Mesenchymal stem cell (in vitro differentiated cells and primary cell): ENCODE measurements at regions not wholly inside any gene's neighbourhood (a gene's known extent, or its start where the extent isn't known, plus 50 kb on each side); places are given as distances from the start of the nearest gene placed in this dataset.
"Not testable (repeated sequence)": the region's sequence is repeated elsewhere in the genome, so short reads cannot be mapped to it uniquely, and the experiment has no call there.

Experiments
- DNase-seq: peaks from one replicate; pipeline ENCODE4 v3.0.0-alpha.2; 2013
- H2AFZ ChIP-seq: one replicate; pipeline ENCODE4 v1.6.1; 2013; ENCODE audit warnings: low read depth, mild to moderate bottlenecking, control low read depth, inconsistent platforms, low read length, moderate library complexity
- H2AK5ac ChIP-seq: 2 replicates; pipeline ENCODE4 v1.6.1; 2013; ENCODE audit warnings: low read length, moderate library complexity, mild to moderate bottlenecking, inconsistent platforms; ENCODE audit not compliant: severe bottlenecking
- H2BK120ac ChIP-seq: one replicate; pipeline ENCODE4 v1.6.1; 2013; ENCODE audit warnings: low read depth, mild to moderate bottlenecking, inconsistent platforms, low read length, moderate library complexity
- H2BK12ac ChIP-seq, 2 experiments: one replicate each; pipeline ENCODE4 v1.6.1; 2013; ENCODE audit warnings: inconsistent platforms in 2 of 2, low read length in 2 of 2, mild to moderate bottlenecking in 2 of 2, moderate library complexity in 2 of 2, control low read depth in 1 of 2
- H2BK15ac ChIP-seq: one replicate; pipeline ENCODE4 v1.6.1; 2013; ENCODE audit warnings: mild to moderate bottlenecking, low read depth, inconsistent platforms; ENCODE audit not compliant: poor library complexity, severe bottlenecking
- H2BK5ac ChIP-seq: 2 replicates; pipeline ENCODE4 v1.6.1; 2013; ENCODE audit warnings: low read depth, mild to moderate bottlenecking, low read length, control low read depth, inconsistent platforms; ENCODE audit not compliant: poor library complexity, severe bottlenecking
- H3K14ac ChIP-seq, 2 experiments: one replicate each; pipeline ENCODE4 v1.6.1; 2013; ENCODE audit warnings: inconsistent platforms in 2 of 2, low read length in 2 of 2, control low read depth in 1 of 2, mild to moderate bottlenecking in 1 of 2, moderate library complexity in 1 of 2
- H3K18ac ChIP-seq, 2 experiments: one replicate each; pipeline ENCODE4 v1.6.1; 2013; ENCODE audit warnings: inconsistent platforms in 2 of 2, low read length in 2 of 2, control low read depth in 1 of 2, low read depth in 1 of 2, mild to moderate bottlenecking in 1 of 2
- H3K23ac ChIP-seq, 2 experiments: one replicate each; pipeline ENCODE4 v1.6.1; 2013; ENCODE audit warnings: inconsistent platforms in 2 of 2, low read length in 2 of 2, mild to moderate bottlenecking in 2 of 2, moderate library complexity in 2 of 2, control low read depth in 1 of 2
- H3K27ac ChIP-seq: 2 replicates; pipeline ENCODE4 v1.5.1; 2013; ENCODE audit warnings: mild to moderate bottlenecking, moderate library complexity, low read length, control low read depth, inconsistent platforms; ENCODE audit not compliant: poor library complexity, severe bottlenecking
- H3K27me3 ChIP-seq, 2 experiments: 2 replicates each; pipeline versions ENCODE4 v1.6.1 to v1.7.0; 2013; ENCODE audit warnings: low read length in 2 of 2, mild to moderate bottlenecking in 2 of 2, moderate library complexity in 2 of 2, control low read depth in 1 of 2, inconsistent platforms in 1 of 2; ENCODE audit not compliant: control insufficient read depth in 1 of 2, insufficient read depth in 1 of 2
- H3K36me3 ChIP-seq, 2 experiments: 2 replicates each; pipeline versions ENCODE4 v1.6.1 to v1.7.0; 2013; ENCODE audit warnings: low read length in 2 of 2, control low read depth in 1 of 2, inconsistent platforms in 1 of 2, low read depth in 1 of 2, mild to moderate bottlenecking in 1 of 2; ENCODE audit not compliant: insufficient read depth in 2 of 2, control insufficient read depth in 1 of 2
- H3K4ac ChIP-seq, 2 experiments: one replicate each; pipeline ENCODE4 v1.6.1; 2013; ENCODE audit warnings: inconsistent platforms in 2 of 2, low read length in 2 of 2, mild to moderate bottlenecking in 2 of 2, moderate library complexity in 2 of 2, control low read depth in 1 of 2, low read depth in 1 of 2
- H3K4me1 ChIP-seq: 2 replicates; pipeline ENCODE4 v1.6.1; 2013; ENCODE audit warnings: low read depth, low read length, control low read depth; ENCODE audit not compliant: control insufficient read depth, insufficient read depth
- H3K4me2 ChIP-seq: 2 replicates; pipeline ENCODE4 v1.6.1; 2013; ENCODE audit warnings: low read length, mild to moderate bottlenecking, inconsistent platforms; ENCODE audit not compliant: poor library complexity, severe bottlenecking
- H3K4me3 ChIP-seq, 2 experiments: 2 replicates each; pipeline versions ENCODE4 v1.5.1 to v1.7.0; 2013; ENCODE audit warnings: low read length in 2 of 2, mild to moderate bottlenecking in 2 of 2, control low read depth in 1 of 2, low read depth in 1 of 2; ENCODE audit not compliant: insufficient read depth in 1 of 2
- H3K79me1 ChIP-seq: replicated peaks from 2 replicates; pipeline ENCODE4 v1.6.1; 2013; ENCODE audit warnings: mild to moderate bottlenecking, control low read depth, low read length, inconsistent platforms; ENCODE audit not compliant: poor library complexity, severe bottlenecking
- H3K9ac ChIP-seq: 2 replicates; pipeline ENCODE4 v1.7.0; 2013; ENCODE audit warnings: mild to moderate bottlenecking, low read length, moderate library complexity
- H3K9me3 ChIP-seq: 2 replicates; pipeline ENCODE4 v1.7.0; 2013; ENCODE audit warnings: mild to moderate bottlenecking, low read length; ENCODE audit not compliant: control insufficient read depth
- H4K8ac ChIP-seq: one replicate; pipeline ENCODE4 v1.6.1; 2013; ENCODE audit warnings: inconsistent platforms, mild to moderate bottlenecking, low read length, moderate library complexity
- H4K91ac ChIP-seq: one replicate; pipeline ENCODE4 v1.6.1; 2013; ENCODE audit warnings: mild to moderate bottlenecking, low read length, inconsistent platforms
- WGBS: methylation state at CpG from one replicate; pipeline ENCODE4 v1.1.7; 2013; ENCODE audit warnings: mixed read lengths; 5-methylcytosine and 5-hydroxymethylcytosine counted together

DNA sequence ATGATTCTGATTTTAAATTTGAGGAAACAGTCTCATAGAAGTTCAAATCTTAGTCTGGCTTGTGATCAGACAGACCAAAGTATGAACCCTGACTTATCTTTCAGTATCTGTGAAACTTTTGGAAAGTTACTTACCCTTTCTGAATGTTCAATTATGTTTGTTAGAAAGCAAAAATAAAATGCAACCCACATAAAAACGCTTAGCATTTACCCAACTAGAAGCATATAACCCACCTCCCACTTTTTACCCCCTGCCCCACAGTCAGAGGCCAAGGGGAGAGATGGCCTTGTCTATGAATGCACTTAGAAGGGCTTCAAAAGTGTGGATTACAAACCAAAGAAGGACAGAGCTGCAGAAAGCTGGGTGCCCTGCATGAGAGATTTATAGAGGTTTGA lies 248.2 kb downstream of the SPATA31A6 start:
- H3K18ac ChIP-seq: peak overlapping the region; percentile 21 to 34

DNA sequence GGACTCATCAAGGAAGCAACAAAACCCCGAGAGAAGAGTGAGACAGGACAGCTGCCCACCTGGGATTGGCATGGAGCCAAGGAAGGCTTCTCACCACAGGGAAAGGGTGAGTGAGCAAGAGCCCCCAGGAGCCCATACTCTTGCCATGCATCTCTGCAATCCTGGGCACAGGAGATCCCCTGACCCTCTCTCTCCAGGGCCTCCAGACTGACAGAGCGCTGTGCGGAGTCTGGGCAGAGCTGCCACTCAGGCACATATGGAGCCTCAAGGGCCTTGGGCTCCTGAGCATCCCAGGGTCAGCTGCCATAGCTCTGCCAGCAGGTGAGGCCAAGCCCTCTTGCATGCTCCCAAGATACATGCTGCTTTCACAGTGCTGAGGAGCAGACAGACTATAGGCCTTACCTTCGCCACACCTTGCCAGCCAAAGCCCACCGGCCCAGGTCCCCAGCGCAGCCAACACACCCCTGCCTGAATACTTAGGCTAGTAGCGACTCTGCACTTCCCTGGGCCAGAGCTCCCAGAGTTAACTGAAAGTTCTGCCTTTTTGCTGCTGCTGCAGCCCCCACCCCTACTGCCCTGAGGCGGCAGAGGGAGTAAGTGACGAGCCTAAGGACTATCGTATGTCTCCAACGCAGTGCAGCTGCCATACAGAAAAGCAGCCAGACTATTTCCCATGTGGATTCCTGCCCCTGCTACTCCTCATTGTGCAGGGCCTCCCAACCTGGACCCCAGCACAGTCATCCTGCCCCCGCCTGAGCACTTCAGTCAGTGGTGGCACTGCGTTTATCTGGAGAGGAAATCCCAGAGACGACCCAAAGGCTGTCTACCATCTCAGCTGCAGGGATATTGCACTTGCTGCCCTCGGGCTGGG lies 251.6 kb downstream of the SPATA31A6 start:
- not testable (repeated sequence) for H3K9ac ChIP-seq, H3K36me3 ChIP-seq, H4K91ac ChIP-seq, H3K27me3 ChIP-seq, H2BK120ac ChIP-seq, H3K79me1 ChIP-seq, H3K27ac ChIP-seq, H3K14ac ChIP-seq, H3K4ac ChIP-seq, H4K8ac ChIP-seq, H2AFZ ChIP-seq, H2BK5ac ChIP-seq, H3K9me3 ChIP-seq, H3K4me3 ChIP-seq, H3K23ac ChIP-seq, DNase-seq, H3K4me2 ChIP-seq
- Histone ChIP-seq H2AK5ac (peak overlapping the region; percentile 78), H2BK12ac (peak overlapping the region in 1 of 2 experiments; percentile 54), H3K4me1 (peaks cover 10% of the 10 kb centered on the region), H2BK15ac (peak overlapping the region; percentile 57), H3K18ac (peak overlapping the region in 1 of 2 experiments; percentile 57)
- 58% methylated on average over 14 of the region's 15 CpGs for WGBS

More for the DNA sequence above, 248.2 kb downstream of the SPATA31A6 start:
- not testable (repeated sequence) for H3K14ac ChIP-seq, H3K23ac ChIP-seq, H2BK15ac ChIP-seq, H2AFZ ChIP-seq, H3K4ac ChIP-seq, H3K4me1 ChIP-seq, H3K79me1 ChIP-seq, H3K4me2 ChIP-seq, DNase-seq, H2BK120ac ChIP-seq, H3K36me3 ChIP-seq, H3K4me3 ChIP-seq, H3K27me3 ChIP-seq, H4K8ac ChIP-seq, H3K9me3 ChIP-seq, H3K9ac ChIP-seq, H4K91ac ChIP-seq
- WGBS: no CpG with 5 or more reads among the region's 1 CpG
- H2AK5ac ChIP-seq: peak overlapping the region; percentile 98
- peak overlapping the region; percentile 98 for H3K27ac ChIP-seq
- peak overlapping the region; percentile 98 for H2BK5ac ChIP-seq
- H2BK12ac ChIP-seq: peak overlapping the region in 1 of 2 experiments; percentile 54

DNA sequence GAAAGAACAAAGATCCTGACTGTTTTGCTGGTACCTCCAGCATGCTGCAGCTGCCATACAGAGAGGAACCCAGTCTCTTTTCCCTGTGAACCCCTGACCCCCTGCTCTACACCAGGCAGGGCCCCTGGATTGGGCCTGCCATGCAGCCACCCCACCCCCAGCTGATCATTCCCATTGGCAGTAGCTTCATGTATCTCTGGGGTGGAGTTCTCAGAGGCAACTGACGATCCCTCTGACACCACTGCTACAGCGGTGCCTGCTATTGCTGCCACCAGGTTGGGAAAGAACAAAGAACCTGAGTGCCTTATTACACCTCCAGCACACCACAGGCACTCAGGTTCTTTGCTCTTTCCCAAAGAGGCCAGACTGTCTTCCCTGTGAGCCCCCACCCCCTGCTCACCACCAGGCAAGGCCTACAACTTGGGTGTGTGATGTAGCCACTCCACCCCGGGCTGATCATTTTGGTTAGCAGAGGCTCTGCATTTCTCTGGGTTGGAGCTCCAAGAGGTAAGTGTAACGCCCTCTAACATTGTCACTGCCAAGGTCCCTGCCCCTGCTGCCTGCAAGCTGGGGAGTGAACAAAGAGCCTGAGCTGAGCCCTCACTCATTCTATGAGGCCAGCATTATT lies 252.4 kb downstream of the SPATA31A6 start:
- H3K27ac ChIP-seq: peak overlapping the region; percentile 19
- H4K91ac ChIP-seq: peak overlapping the region; percentile 57
- not testable (repeated sequence) for H3K23ac ChIP-seq, H3K27me3 ChIP-seq, H3K79me1 ChIP-seq, H3K4me3 ChIP-seq, DNase-seq, H2BK120ac ChIP-seq, H2BK15ac ChIP-seq, H3K9ac ChIP-seq, H2AFZ ChIP-seq, H2BK5ac ChIP-seq, H3K4me2 ChIP-seq, H3K14ac ChIP-seq, H3K36me3 ChIP-seq, H3K9me3 ChIP-seq
- H2AK5ac ChIP-seq: peak overlapping the region; percentile 57
- peak overlapping the region in 1 of 2 experiments; percentile 54 for H2BK12ac ChIP-seq
- 100% methylated on average over 3 of the region's 4 CpGs for WGBS
- peaks cover 10% of the 10 kb centered on the region for H3K4me1 ChIP-seq
- H3K18ac ChIP-seq: peak overlapping the region; percentile 54 to 73
- H4K8ac ChIP-seq: peak overlapping the region; percentile 96
- H3K4ac ChIP-seq: peak overlapping the region; percentile 67 to 79

DNA sequence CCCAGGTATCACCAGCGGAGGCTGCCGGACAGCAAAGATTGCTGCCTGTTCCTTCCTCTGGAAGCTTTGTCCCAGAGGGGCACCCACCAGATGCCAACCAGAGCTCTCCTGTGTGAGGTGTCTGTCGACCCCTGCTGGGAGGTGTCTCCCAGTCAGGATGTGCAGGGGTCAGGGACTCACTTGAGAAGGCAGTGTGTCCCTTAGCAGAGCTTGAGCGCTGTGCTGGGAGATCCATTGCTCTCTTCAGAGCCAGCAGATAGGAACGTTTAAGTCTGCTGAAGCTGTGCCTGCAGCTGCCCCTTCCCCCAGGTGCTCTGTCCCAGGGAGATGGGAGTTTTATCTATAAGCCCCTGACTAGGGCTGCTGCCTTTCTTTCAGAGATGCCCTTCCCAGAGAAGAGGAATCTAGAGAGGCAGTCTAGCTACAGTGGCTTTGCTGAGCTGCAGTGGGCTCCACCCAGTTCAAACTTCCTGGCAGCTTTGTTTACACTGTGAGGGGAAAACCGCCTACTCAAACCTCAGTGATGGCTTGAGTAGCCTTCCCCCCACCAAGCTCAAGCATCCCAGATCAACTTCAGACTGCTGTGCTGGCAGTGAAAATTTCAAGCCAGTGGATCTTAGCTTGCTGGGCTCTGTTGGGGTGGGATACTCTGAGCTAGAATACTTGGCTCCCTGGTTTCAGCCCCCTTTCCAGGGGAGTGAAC lies 253.7 kb downstream of the SPATA31A6 start:
- not testable (repeated sequence) for H2BK120ac ChIP-seq, DNase-seq, H3K36me3 ChIP-seq, H3K23ac ChIP-seq, H2AFZ ChIP-seq, H2AK5ac ChIP-seq, H4K8ac ChIP-seq, H4K91ac ChIP-seq, H3K18ac ChIP-seq, H3K4me2 ChIP-seq, H3K27me3 ChIP-seq, H2BK5ac ChIP-seq, H3K4ac ChIP-seq, H3K79me1 ChIP-seq, H3K14ac ChIP-seq, H3K4me3 ChIP-seq, H3K9me3 ChIP-seq, H3K9ac ChIP-seq, H2BK15ac ChIP-seq, H2BK12ac ChIP-seq
- no CpG with 5 or more reads among the region's 6 CpGs for WGBS
- Histone ChIP-seq H3K4me1 (peaks cover 10% of the 10 kb centered on the region), H3K27ac (peak overlapping the region; percentile 47)
